ENCODE measurements at regions not wholly inside any gene's neighbourhood (a gene's known extent, or its start where the extent isn't known, plus 50 kb on each side); places are given as distances from the start of the nearest gene placed in this dataset.

- H3K4me1 ChIP-seq (ENCODE audit: control insufficient read depth, low read length): no peaks in the 10 kb centered on the region
- H3K79me2 ChIP-seq (ENCODE audit: control insufficient read depth, low read length): no peaks in the 10 kb centered on the region
- H3K9me3 ChIP-seq (ENCODE audit: control insufficient read depth, insufficient read depth, low read length): no peaks in the 10 kb centered on the region
- H3F3A ChIP-seq (ENCODE audit: control insufficient read depth, insufficient read depth): no peaks in the 10 kb centered on the region
- H4K20me1 ChIP-seq (ENCODE audit: control insufficient read depth, insufficient read depth, low read depth, low read length): no peaks in the 10 kb centered on the region
- H3K36me3 ChIP-seq (ENCODE audit: control insufficient read depth, low read length): no peaks in the 10 kb centered on the region
- TF ChIP-seq EZH2phosphoT487 (IDR thresholded peaks at IDR 0.05; ENCODE audit: borderline replicate concordance, low read length): no peak
- no peak for TF ChIP-seq CTCF (IDR thresholded peaks at IDR 0.05; ENCODE audit: low read depth, low read length, poor library complexity, severe bottlenecking)
- H3K27ac ChIP-seq (ENCODE audit: low read depth, low read length): no peak overlapping the region
- H3K4me3 ChIP-seq (ENCODE audit: low read length): no peak overlapping the region
- H3K27me3 ChIP-seq (ENCODE audit: control insufficient read depth, low read length): no peaks in the 10 kb centered on the region; the same call in 1 of the 2 replicates
- no peak overlapping the region for H3K4me2 ChIP-seq (ENCODE audit: low read length)
- no peaks in the 10 kb centered on the region for H3K9me2 ChIP-seq (replicated peaks; ENCODE audit: control insufficient read depth, low read length)
These were observed 64.1 kb upstream of the HSPA9 start for GRCh38 chr5:138639326-138639725.

GRCh38 chr5:138637256-138637655 is 62.1 kb upstream of the HSPA9 start:
- TF ChIP-seq EZH2phosphoT487 (IDR thresholded peaks at IDR 0.05; ENCODE audit: borderline replicate concordance, low read length): no peak
- no peak for TF ChIP-seq CTCF (IDR thresholded peaks at IDR 0.05; ENCODE audit: low read depth, low read length, poor library complexity, severe bottlenecking)
- Histone ChIP-seq H3K4me2 (ENCODE audit: low read length) (no peak overlapping the region), H3K4me1 (ENCODE audit: control insufficient read depth, low read length) (no peaks in the 10 kb centered on the region), H3K9me3 (ENCODE audit: control insufficient read depth, insufficient read depth, low read length) (no peaks in the 10 kb centered on the region), H3F3A (ENCODE audit: control insufficient read depth, insufficient read depth) (no peaks in the 10 kb centered on the region), H3K9me2 (replicated peaks; ENCODE audit: control insufficient read depth, low read length) (no peaks in the 10 kb centered on the region), H3K27me3 (ENCODE audit: control insufficient read depth, low read length) (no peaks in the 10 kb centered on the region; the same call in 1 of the 2 replicates), H3K36me3 (ENCODE audit: control insufficient read depth, low read length) (no peaks in the 10 kb centered on the region), H3K27ac (ENCODE audit: low read depth, low read length) (no peak overlapping the region), H3K4me3 (ENCODE audit: low read length) (no peak overlapping the region), H4K20me1 (ENCODE audit: control insufficient read depth, insufficient read depth, low read depth, low read length) (no peaks in the 10 kb centered on the region), H3K79me2 (ENCODE audit: control insufficient read depth, low read length) (no peaks in the 10 kb centered on the region)

GRCh38 chr5:138636398-138636944 is 61.3 kb upstream of the HSPA9 start:
- Histone ChIP-seq H3K4me1 (ENCODE audit: control insufficient read depth, low read length) (no peaks in the 10 kb centered on the region), H3K4me2 (ENCODE audit: low read length) (no peak overlapping the region), H3F3A (ENCODE audit: control insufficient read depth, insufficient read depth) (no peaks in the 10 kb centered on the region), H3K4me3 (ENCODE audit: low read length) (no peak overlapping the region), H3K36me3 (ENCODE audit: control insufficient read depth, low read length) (no peaks in the 10 kb centered on the region), H4K20me1 (ENCODE audit: control insufficient read depth, insufficient read depth, low read depth, low read length) (no peaks in the 10 kb centered on the region), H3K27ac (ENCODE audit: low read depth, low read length) (no peak overlapping the region), H3K79me2 (ENCODE audit: control insufficient read depth, low read length) (no peaks in the 10 kb centered on the region), H3K9me3 (ENCODE audit: control insufficient read depth, insufficient read depth, low read length) (no peaks in the 10 kb centered on the region), H3K27me3 (ENCODE audit: control insufficient read depth, low read length) (no peaks in the 10 kb centered on the region; the same call in 1 of the 2 replicates), H3K9me2 (replicated peaks; ENCODE audit: control insufficient read depth, low read length) (no peaks in the 10 kb centered on the region)
- TF ChIP-seq EZH2phosphoT487 (IDR thresholded peaks at IDR 0.05; ENCODE audit: borderline replicate concordance, low read length) (no peak), CTCF (IDR thresholded peaks at IDR 0.05; ENCODE audit: low read depth, low read length, poor library complexity, severe bottlenecking) (no peak)
